A673 (cell line): ENCODE measurements at regions not wholly inside any gene's neighbourhood (a gene's known extent, or its start where the extent isn't known, plus 50 kb on each side); places are given as distances from the start of the nearest gene placed in this dataset.

Experiments used
- BruUV-seq: library from RNA; stranded (reverse); fragments of 400-500 nt; replicated peaks from 2 replicates; lab custom pipeline; 2021; lab: Mats Ljungman, UMichigan
- CTCF ChIA-PET: fragments of 300-600 bp; sonication (Branson Sonifier 250); formaldehyde crosslinking; loops from one replicate; lab custom pipeline; 2022; ENCODE audit warnings: antibody characterized with exemption; lab: Charles Lee
- POLR2A ChIA-PET: fragments of 300-600 bp; sonication (Branson Sonifier 250); formaldehyde crosslinking; loops from one replicate; lab custom pipeline; 2022; ENCODE audit warnings: antibody characterized with exemption; ENCODE audit not compliant: low non-redundant PET; lab: Charles Lee
- DNase-seq: peaks from one replicate; pipeline ENCODE4 v3.0.0-alpha.2; 2015; ENCODE audit warnings: low spot score
- H3K27ac ChIP-seq: fragments of 200-600 bp; sonication (generic); 2 replicates; pipeline ENCODE4 v1.5.1; 2016; ENCODE audit warnings: mixed run types, low read depth, mild to moderate bottlenecking, mixed read lengths, antibody characterized with exemption, low read length; ENCODE audit not compliant: poor library complexity, severe bottlenecking
- H3K27me3 ChIP-seq: fragments of 200-600 bp; sonication (generic); replicated peaks from 2 replicates; pipeline ENCODE4 v1.6.1; 2017; ENCODE audit warnings: mixed run types, low read depth, mild to moderate bottlenecking, mixed read lengths, antibody characterized with exemption, low read length; ENCODE audit not compliant: insufficient read depth, poor library complexity
- H3K36me3 ChIP-seq: fragments of 200-600 bp; sonication (generic); 2 replicates; pipeline ENCODE4 v1.6.1; 2016; ENCODE audit warnings: mixed run types, mild to moderate bottlenecking, mixed read lengths, antibody characterized with exemption, low read length; ENCODE audit not compliant: insufficient read depth, poor library complexity, severe bottlenecking
- H3K4me1 ChIP-seq: fragments of 200-600 bp; sonication (generic); 2 replicates; pipeline ENCODE4 v1.6.1; 2017; ENCODE audit warnings: mixed run types, mild to moderate bottlenecking, mixed read lengths, antibody characterized with exemption, low read length; ENCODE audit not compliant: insufficient read depth, poor library complexity, severe bottlenecking
- H3K4me3 ChIP-seq: fragments of 200-600 bp; sonication (generic); 2 replicates; pipeline ENCODE4 v1.5.1; 2016; ENCODE audit warnings: low read depth, mixed run types, mild to moderate bottlenecking, mixed read lengths, low read length; ENCODE audit not compliant: poor library complexity, severe bottlenecking
- H3K9me3 ChIP-seq: fragments of 200-600 bp; sonication (generic); 2 replicates; pipeline ENCODE4 v1.6.1; 2016; ENCODE audit warnings: mixed run types, low read depth, mild to moderate bottlenecking, mixed read lengths, antibody characterized with exemption, low read length; ENCODE audit not compliant: poor library complexity, severe bottlenecking
- EZH2 ChIP-seq: fragments of 200-600 bp; sonication (generic); IDR thresholded peaks from 2 replicates; pipeline ENCODE4 v1.6.1; 2017; ENCODE audit warnings: borderline replicate concordance, low read depth, mild to moderate bottlenecking, mixed read lengths, antibody characterized with exemption, low read length; ENCODE audit not compliant: poor library complexity, severe bottlenecking
- intact Hi-C: fragments of 100-400 bp; cut with micrococcal nuclease; formaldehyde crosslinking; loops from one replicate; pipeline ENCODE4 v1.10.0; 2022; ENCODE audit not compliant: unreplicated experiment
- TF ChIP-seq, protein P1 (sequence below): fragments of 300-800, 200-600 bp; sonication (generic); conservative IDR thresholded peaks from 2 replicates; pipeline ENCODE4 v1.5.1; 2017; ENCODE audit warnings: low read depth, mild to moderate bottlenecking, antibody characterized with exemption, low read length, moderate library complexity, mixed read lengths

DNA sequence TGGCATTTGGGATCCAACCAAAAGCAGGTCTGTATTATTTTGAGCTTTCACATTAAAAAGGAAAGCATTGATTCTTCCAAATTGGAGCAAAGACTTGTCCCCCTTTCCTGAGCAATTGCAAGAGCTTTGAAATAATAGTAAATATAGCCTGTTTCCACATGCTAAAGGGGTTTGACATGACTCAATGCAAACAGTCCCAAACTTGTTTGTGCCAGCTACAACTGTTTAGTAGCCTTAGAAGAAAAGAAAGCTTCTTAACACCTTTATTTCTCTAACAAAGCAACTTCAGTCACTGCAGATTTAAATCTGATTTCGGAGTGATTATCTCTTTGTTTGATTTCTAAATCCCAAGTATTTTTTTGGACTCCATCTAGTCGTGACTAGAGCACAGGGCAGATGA, 180.2 kb downstream of the SEMA6D start:
- ChIA-PET POLR2A (no interaction called here), CTCF (no interaction called here)
- no TSS peak for BruUV-seq
- Histone ChIP-seq H3K4me1 (no peaks in the 10 kb centered on the region), H3K9me3 (peaks cover 2% of the 10 kb centered on the region), H3K36me3 (no peaks in the 10 kb centered on the region), H3K27me3 (no peaks in the 10 kb centered on the region), H3K4me3 (no peak overlapping the region), H3K27ac (no peak overlapping the region)
- intact Hi-C loops = no loop called here
- no peak for DNase-seq
- no peak for TF ChIP-seq EZH2
- TF ChIP-seq, protein P1, sequence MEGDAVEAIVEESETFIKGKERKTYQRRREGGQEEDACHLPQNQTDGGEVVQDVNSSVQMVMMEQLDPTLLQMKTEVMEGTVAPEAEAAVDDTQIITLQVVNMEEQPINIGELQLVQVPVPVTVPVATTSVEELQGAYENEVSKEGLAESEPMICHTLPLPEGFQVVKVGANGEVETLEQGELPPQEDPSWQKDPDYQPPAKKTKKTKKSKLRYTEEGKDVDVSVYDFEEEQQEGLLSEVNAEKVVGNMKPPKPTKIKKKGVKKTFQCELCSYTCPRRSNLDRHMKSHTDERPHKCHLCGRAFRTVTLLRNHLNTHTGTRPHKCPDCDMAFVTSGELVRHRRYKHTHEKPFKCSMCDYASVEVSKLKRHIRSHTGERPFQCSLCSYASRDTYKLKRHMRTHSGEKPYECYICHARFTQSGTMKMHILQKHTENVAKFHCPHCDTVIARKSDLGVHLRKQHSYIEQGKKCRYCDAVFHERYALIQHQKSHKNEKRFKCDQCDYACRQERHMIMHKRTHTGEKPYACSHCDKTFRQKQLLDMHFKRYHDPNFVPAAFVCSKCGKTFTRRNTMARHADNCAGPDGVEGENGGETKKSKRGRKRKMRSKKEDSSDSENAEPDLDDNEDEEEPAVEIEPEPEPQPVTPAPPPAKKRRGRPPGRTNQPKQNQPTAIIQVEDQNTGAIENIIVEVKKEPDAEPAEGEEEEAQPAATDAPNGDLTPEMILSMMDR = no peak

DNA sequence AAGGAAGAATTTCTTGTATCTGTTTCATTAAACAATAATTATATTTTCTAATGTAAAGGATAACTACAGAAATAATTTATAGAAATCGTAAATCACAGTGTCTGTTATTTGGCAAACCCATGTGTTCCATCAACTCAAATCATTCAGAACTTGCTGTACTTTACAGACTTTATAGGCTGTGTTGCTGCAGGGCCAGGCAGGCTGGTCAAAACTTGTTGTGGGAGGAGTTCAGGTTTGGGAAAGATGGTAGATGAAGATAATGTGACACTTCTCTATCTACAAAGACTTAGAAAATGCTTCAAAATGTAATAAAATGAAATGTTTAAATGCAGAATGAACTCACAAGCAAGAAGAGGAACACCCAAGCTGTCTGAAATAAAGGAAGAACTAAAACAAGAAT, 183.4 kb downstream of the SEMA6D start:
- CTCF ChIA-PET = no interaction called here
- BruUV-seq = no TSS peak

DNA sequence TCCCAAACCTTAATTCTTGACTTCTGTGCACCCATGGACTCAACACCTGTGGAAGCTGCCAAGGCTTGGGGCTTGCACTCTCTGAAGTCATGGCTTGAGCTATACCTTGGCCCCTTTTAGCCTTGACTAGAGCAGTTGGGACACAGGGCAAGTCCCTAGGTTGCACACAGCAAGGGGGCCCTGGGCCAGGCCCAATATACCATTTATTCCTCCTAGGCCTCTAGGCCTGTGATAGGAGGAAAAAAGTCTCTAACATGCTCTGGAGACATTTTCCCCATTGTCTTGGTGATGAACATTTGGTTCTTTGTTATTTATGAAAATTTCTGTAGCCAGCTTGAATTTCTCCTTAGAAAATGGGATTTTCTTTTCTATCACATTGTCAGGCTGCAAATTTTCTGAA, 186.1 kb downstream of the SEMA6D start:
- no peak for TF ChIP-seq EZH2
- TF ChIP-seq, protein P1 = no peak
- CTCF ChIA-PET = no interaction called here
- no peaks in the 10 kb centered on the region for H3K36me3 ChIP-seq
- H3K9me3 ChIP-seq = peaks cover 23% of the 10 kb centered on the region
- H3K27ac ChIP-seq = no peak overlapping the region
- peaks cover 4% of the 10 kb centered on the region for H3K4me1 ChIP-seq
- POLR2A ChIA-PET = no interaction called here
- intact Hi-C loops = no loop called here
- no peaks in the 10 kb centered on the region for H3K27me3 ChIP-seq
- no peak for DNase-seq
- no TSS peak for BruUV-seq
- no peak overlapping the region for H3K4me3 ChIP-seq

More for the DNA sequence above, 183.4 kb downstream of the SEMA6D start:
- Histone ChIP-seq H3K27ac (no peak overlapping the region), H3K36me3 (no peaks in the 10 kb centered on the region), H3K27me3 (no peaks in the 10 kb centered on the region), H3K4me3 (no peak overlapping the region), H3K9me3 (peaks cover 23% of the 10 kb centered on the region), H3K4me1 (no peaks in the 10 kb centered on the region)
- POLR2A ChIA-PET = no interaction called here
- TF ChIP-seq EZH2 = no peak
- TF ChIP-seq, protein P1 = no peak
- intact Hi-C loops = no loop called here
- DNase-seq = no peak
